Right atrium auricular region (tissue), 2 donors: ENCODE measurements at regions not wholly inside any gene's neighbourhood (a gene's known extent, or its start where the extent isn't known, plus 50 kb on each side); places are given as distances from the start of the nearest gene placed in this dataset.

Experiments used
- DNase-seq: peaks from one replicate; pipeline ENCODE4 v3.0.0-alpha.2; 2019; ENCODE audit warnings: low spot score
- H3K27ac ChIP-seq, 2 donors: fragments of 200-600 bp; sonication (generic); 1 replicate in 1 of 2; 2 replicates in 1 of 2; pipeline ENCODE4 v1.5.1; 2016 to 2019
- H3K27me3 ChIP-seq, 2 donors: fragments of 200-600 bp; sonication (generic); one replicate each; pipeline versions ENCODE4 v1.5.1 to v1.6.0; 2017 to 2019
- H3K36me3 ChIP-seq: fragments of 200-600 bp; sonication (generic); one replicate; pipeline ENCODE4 v1.5.1; 2016
- H3K4me1 ChIP-seq, 2 donors: fragments of 200-600 bp; sonication (generic); one replicate each; pipeline versions ENCODE4 v1.5.1 to v1.6.0; 2017 to 2019
- H3K4me3 ChIP-seq, 2 donors: fragments of 200-600 bp; sonication (generic); 1 replicate in 1 of 2; 2 replicates in 1 of 2; pipeline ENCODE4 v1.5.1; 2017 to 2019; ENCODE audit warnings: mild to moderate bottlenecking in 1 of 2, moderate library complexity in 1 of 2
- H3K9me3 ChIP-seq, 2 donors: fragments of 200-600 bp; sonication (generic); one replicate each; pipeline ENCODE4 v1.5.1; 2019
- CTCF ChIP-seq, 2 donors: fragments of 200-600 bp; sonication (generic); IDR thresholded peaks; one replicate each; pipeline ENCODE4 v1.5.1; 2019; ENCODE audit warnings: antibody characterized with exemption in 2 of 2

GRCh38 chr6:19515939-19516338 is 321.2 kb upstream of the ID4 start:
- Histone ChIP-seq H3K4me3 (no peak overlapping the region), H3K27ac (no peak overlapping the region), H3K27me3 (no peaks in the 10 kb centered on the region), H3K36me3 (no peaks in the 10 kb centered on the region), H3K9me3 (peaks cover 3 to 34% of the 10 kb centered on the region in 2 donors), H3K4me1 (no peaks in the 10 kb centered on the region)
- TF ChIP-seq CTCF (IDR thresholded peaks at IDR 0.05) = no peak
- no peak for DNase-seq

GRCh38 chr6:19519941-19520340 is 317.2 kb upstream of the ID4 start:
- Histone ChIP-seq H3K4me1 (no peaks in the 10 kb centered on the region), H3K36me3 (no peaks in the 10 kb centered on the region), H3K27ac (no peak overlapping the region), H3K27me3 (no peaks in the 10 kb centered on the region), H3K9me3 (peaks cover 3 to 13% of the 10 kb centered on the region in 2 donors), H3K4me3 (no peak overlapping the region)
- DNase-seq = no peak
- no peak for TF ChIP-seq CTCF (IDR thresholded peaks at IDR 0.05)

GRCh38 chr6:19524366-19525186 is 312.6 kb upstream of the ID4 start:
- H3K27ac ChIP-seq = no peak overlapping the region

GRCh38 chr6:19525673-19526072 is 311.5 kb upstream of the ID4 start:
- H3K36me3 ChIP-seq = no peaks in the 10 kb centered on the region
- H3K4me1 ChIP-seq = no peaks in the 10 kb centered on the region
- TF ChIP-seq CTCF (IDR thresholded peaks at IDR 0.05) = no peak
- no peaks in the 10 kb centered on the region for H3K9me3 ChIP-seq
- H3K27me3 ChIP-seq = no peaks in the 10 kb centered on the region
- H3K4me3 ChIP-seq = no peak overlapping the region
- no peak for DNase-seq
- no peak overlapping the region for H3K27ac ChIP-seq

More at GRCh38 chr6:19524366-19525186, 312.6 kb upstream of the ID4 start:
- H3K4me1 ChIP-seq = no peaks in the 10 kb centered on the region
- H3K27me3 ChIP-seq = no peaks in the 10 kb centered on the region
- no peak for DNase-seq
- H3K9me3 ChIP-seq = no peaks in the 10 kb centered on the region
- H3K36me3 ChIP-seq = no peaks in the 10 kb centered on the region
- H3K4me3 ChIP-seq = no peak overlapping the region
- no peak for TF ChIP-seq CTCF (IDR thresholded peaks at IDR 0.05)

- no peak for TF ChIP-seq CTCF (IDR thresholded peaks at IDR 0.05)
- H3K36me3 ChIP-seq = no peaks in the 10 kb centered on the region
- DNase-seq = no peak
- H3K27me3 ChIP-seq = no peaks in the 10 kb centered on the region
- no peaks in the 10 kb centered on the region for H3K4me1 ChIP-seq
- no peaks in the 10 kb centered on the region for H3K9me3 ChIP-seq
- H3K27ac ChIP-seq = no peak overlapping the region
- no peak overlapping the region for H3K4me3 ChIP-seq
Observed at GRCh38 chr6:19530188-19530587, 307.0 kb upstream of the ID4 start.

- no peaks in the 10 kb centered on the region for H3K4me1 ChIP-seq
- H3K27me3 ChIP-seq = no peaks in the 10 kb centered on the region
- H3K36me3 ChIP-seq = no peaks in the 10 kb centered on the region
- H3K27ac ChIP-seq = no peak overlapping the region
- H3K9me3 ChIP-seq = no peaks in the 10 kb centered on the region
- TF ChIP-seq CTCF (IDR thresholded peaks at IDR 0.05) = no peak
- H3K4me3 ChIP-seq = no peak overlapping the region
- no peak for DNase-seq
Observed at GRCh38 chr6:19535351-19535750, 301.8 kb upstream of the ID4 start.
